ENCODE measurements at regions not wholly inside any gene's neighbourhood (a gene's known extent, or its start where the extent isn't known, plus 50 kb on each side); places are given as distances from the start of the nearest gene placed in this dataset.
A peak's percentile ranks its signal among the peaks of the same experiment; 100 is the strongest.

DNA sequence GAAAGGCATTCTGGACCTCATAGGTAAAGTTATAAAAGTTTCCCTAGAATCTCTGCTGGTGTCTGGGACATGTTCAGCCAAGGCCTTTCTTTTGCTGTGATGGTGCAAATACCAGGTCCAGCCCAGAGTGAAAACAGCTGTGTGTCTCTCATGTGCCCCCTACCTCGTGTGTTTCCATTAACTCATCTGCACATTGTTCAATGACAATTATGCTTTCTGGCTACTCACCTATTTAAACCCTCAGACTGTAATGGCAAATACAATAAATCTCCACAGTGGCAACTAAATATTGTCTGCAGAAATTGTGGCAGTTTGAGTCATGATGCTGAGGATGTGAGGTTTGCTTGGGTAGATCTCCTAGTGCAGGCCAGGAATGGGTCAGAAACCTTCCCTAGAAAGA, 53.1 kb upstream of the GALNT15 start:
- H3K4me1 ChIP-seq: peaks cover 0 to 10% (median 2%) of the 10 kb centered on the region in 4 donors
- DNase-seq: no peak
- no peak for TF ChIP-seq POLR2AphosphoS5 (IDR thresholded peaks at IDR 0.05)
- no peak for TF ChIP-seq CTCF (IDR thresholded peaks at IDR 0.05)
- no peak for TF ChIP-seq EP300 (IDR thresholded peaks at IDR 0.05; ENCODE audit: low read depth)
- no peak for TF ChIP-seq POLR2A (IDR thresholded peaks at IDR 0.05)
- in situ Hi-C loops (cut with MboI; ENCODE audit: low pct_ligation_motif_present in 1 of 4, low pct_unique_long_range_greater_than_20kb in 1 of 4, low sequenced_read_pairs in 3 of 4) (no loop called here), intact Hi-C loops (cut with DNase I; ENCODE audit: low total_unique reads) (no loop called here)
- H3K27me3 ChIP-seq: no peaks in the 10 kb centered on the region
- no peaks in the 10 kb centered on the region for H3K9me3 ChIP-seq
- no peak overlapping the region for H3K27ac ChIP-seq
- no peak overlapping the region for H3K4me3 ChIP-seq
- no peaks in the 10 kb centered on the region for H3K36me3 ChIP-seq
- 40% methylated on average over 1 of the region's 1 CpG; no CpG with 5 or more reads in 1 of the 2 donors for WGBS, 2 donors (ENCODE audit: low coverage in 1 of 2)

- DNase-seq: no peak
- Histone ChIP-seq H3K27ac (peak overlapping the region in 3 of 4 donors; percentile 2 to 25 (median 7)), H3K36me3 (no peaks in the 10 kb centered on the region), H3K27me3 (no peaks in the 10 kb centered on the region), H3K4me3 (no peak overlapping the region), H3K4me1 (peaks cover 0 to 10% (median 2%) of the 10 kb centered on the region in 4 donors), H3K9me3 (no peaks in the 10 kb centered on the region)
- WGBS, 2 donors (ENCODE audit: low coverage in 1 of 2): 14 to 33% methylated on average over 1 to 2 of the region's 2 CpGs
- intact Hi-C loops (cut with DNase I; ENCODE audit: low total_unique reads): no loop called here
- in situ Hi-C loops (cut with MboI; ENCODE audit: low pct_ligation_motif_present in 1 of 4, low pct_unique_long_range_greater_than_20kb in 1 of 4, low sequenced_read_pairs in 3 of 4): no loop called here
- TF ChIP-seq CTCF (IDR thresholded peaks at IDR 0.05): no peak
Measured at GRCh38 chr3:16122155-16122554, 52.3 kb upstream of the GALNT15 start.

DNA sequence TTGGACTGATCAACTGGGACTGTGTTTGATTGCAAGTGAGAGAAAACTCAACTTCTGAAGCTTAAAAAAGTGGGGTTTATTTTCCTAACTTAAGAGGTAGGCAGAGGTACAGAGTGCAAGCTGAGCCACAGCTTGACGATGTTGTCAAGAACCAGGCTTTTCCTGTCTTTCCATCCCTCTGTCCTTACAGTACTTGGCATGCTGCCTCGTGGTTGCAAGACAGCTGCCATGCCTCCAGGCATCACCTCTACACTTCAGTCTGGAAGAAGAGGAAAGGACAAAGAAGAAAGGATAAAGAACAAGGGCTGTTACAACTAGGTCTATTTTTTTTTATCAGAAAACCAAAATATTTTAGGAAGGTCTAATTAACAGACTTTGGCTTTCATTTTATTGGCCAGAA, 51.8 kb upstream of the GALNT15 start:
- DNase-seq: no peak
- Histone ChIP-seq H3K27me3 (no peaks in the 10 kb centered on the region), H3K4me1 (peaks cover 0 to 10% (median 2%) of the 10 kb centered on the region in 4 donors), H3K36me3 (no peaks in the 10 kb centered on the region), H3K4me3 (no peak overlapping the region), H3K9me3 (no peaks in the 10 kb centered on the region), H3K27ac (peak overlapping the region in 1 of 4 donors; percentile 25)
- in situ Hi-C loops (cut with MboI; ENCODE audit: low pct_ligation_motif_present in 1 of 4, low pct_unique_long_range_greater_than_20kb in 1 of 4, low sequenced_read_pairs in 3 of 4): no loop called here
- no peak for TF ChIP-seq EP300 (IDR thresholded peaks at IDR 0.05; ENCODE audit: low read depth)
- TF ChIP-seq POLR2AphosphoS5 (IDR thresholded peaks at IDR 0.05): no peak
- TF ChIP-seq POLR2A (IDR thresholded peaks at IDR 0.05): no peak
- no peak for TF ChIP-seq CTCF (IDR thresholded peaks at IDR 0.05)
- WGBS, 2 donors (ENCODE audit: low coverage in 1 of 2): 80% methylated on average over 2 of the region's 2 CpGs; no CpG with 5 or more reads in 1 of the 2 donors
- intact Hi-C loops (cut with DNase I; ENCODE audit: low total_unique reads): no loop called here

DNA sequence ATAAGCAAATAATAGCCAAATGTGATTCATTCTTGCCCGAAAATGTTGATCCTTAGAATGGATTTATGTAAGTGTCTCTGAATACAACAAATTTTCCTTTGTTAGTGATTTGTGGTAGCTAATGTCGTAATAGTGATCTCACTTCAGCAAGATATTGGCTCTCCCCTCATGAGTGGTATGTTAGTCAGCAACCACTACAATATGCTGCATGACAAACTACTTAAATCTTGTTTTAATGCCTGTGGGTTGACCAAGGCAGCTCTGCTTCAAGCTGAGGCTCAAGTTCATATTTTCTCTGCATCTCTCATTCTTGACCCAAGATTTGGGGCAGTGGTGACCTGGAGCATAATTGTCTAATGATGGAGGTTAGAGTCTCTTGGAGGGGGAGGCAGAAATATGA, 49.8 kb upstream of the GALNT15 start:
- intact Hi-C loops (cut with DNase I; ENCODE audit: low total_unique reads): no loop called here
- WGBS, 2 donors (ENCODE audit: low coverage in 1 of 2): 70 to 72% methylated on average over 2 of the region's 2 CpGs
- no peak overlapping the region for H3K4me3 ChIP-seq
- peaks cover 0 to 10% (median 2%) of the 10 kb centered on the region in 4 donors for H3K4me1 ChIP-seq
- in situ Hi-C loops (cut with MboI; ENCODE audit: low pct_ligation_motif_present in 1 of 4, low pct_unique_long_range_greater_than_20kb in 1 of 4, low sequenced_read_pairs in 3 of 4): no loop called here
- TF ChIP-seq POLR2AphosphoS5 (IDR thresholded peaks at IDR 0.05) (peak in 2 of 3 donors; percentile 12 to 47), CTCF (IDR thresholded peaks at IDR 0.05) (no peak)
- no peaks in the 10 kb centered on the region for H3K36me3 ChIP-seq
- H3K27ac ChIP-seq: no peak overlapping the region
- no peak for DNase-seq
- H3K9me3 ChIP-seq: no peaks in the 10 kb centered on the region
- no peaks in the 10 kb centered on the region for H3K27me3 ChIP-seq

Small RNA genes lying in the stretch of these regions (small RNA-seq; reads per million reads assigned to genes)
- 0 reads per million in 4 donors for gene MIR563

Data from transverse colon (tissue), 4 donors.